Urinary bladder (tissue), 3 donors: ENCODE measurements at regions not wholly inside any gene's neighbourhood (a gene's known extent, or its start where the extent isn't known, plus 50 kb on each side); places are given as distances from the start of the nearest gene placed in this dataset.

Experiments used
- DNase-seq: peaks from one replicate; pipeline ENCODE4 v3.0.0-alpha.2; 2015; ENCODE audit errors: extremely low spot score
- H3K27ac ChIP-seq: one replicate; pipeline ENCODE4 v1.5.1; 2013; ENCODE audit warnings: low read depth, mild to moderate bottlenecking, moderate library complexity
- H3K36me3 ChIP-seq: one replicate; pipeline ENCODE4 v1.6.1; 2013; ENCODE audit warnings: mild to moderate bottlenecking, moderate library complexity; ENCODE audit not compliant: insufficient read depth
- H3K4me1 ChIP-seq: one replicate; pipeline ENCODE4 v1.6.1; 2013; ENCODE audit warnings: mild to moderate bottlenecking, moderate library complexity; ENCODE audit not compliant: insufficient read depth
- H3K4me3 ChIP-seq: one replicate; pipeline ENCODE4 v1.5.1; 2013; ENCODE audit warnings: low read depth, low read length
- WGBS: extraction: QIAGEN DNeasy Blood & Tissue Kit; methylation state at CpG from one replicate; pipeline ENCODE4 v1.1.7; 2013; 5-methylcytosine and 5-hydroxymethylcytosine counted together
- donor health status: healthy with polysubstance abuse.
- donor health status: healthy.

DNA sequence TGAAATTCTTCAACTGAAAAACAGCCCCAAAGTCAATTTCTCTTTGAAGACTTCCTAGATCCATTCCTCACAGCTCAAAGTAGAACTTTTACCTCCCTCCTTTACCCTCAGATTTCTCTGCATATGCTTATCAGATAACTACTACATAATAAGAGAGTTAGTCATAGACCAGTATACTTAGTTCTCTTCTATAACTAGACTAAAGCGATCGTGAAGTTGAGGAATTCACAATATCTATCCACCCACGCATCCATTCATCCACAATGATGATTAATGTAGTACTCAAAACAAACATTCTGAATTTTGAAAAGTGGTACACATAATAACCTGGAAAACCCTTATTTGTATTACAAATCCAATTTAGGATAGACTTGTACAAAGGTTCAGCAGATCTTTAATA lies 800.9 kb upstream of the TENM4 start:
- Histone ChIP-seq H3K4me3 (no peak overlapping the region), H3K36me3 (no peaks in the 10 kb centered on the region), H3K27ac (no peak overlapping the region), H3K4me1 (no peaks in the 10 kb centered on the region)
- no peak for DNase-seq
- 79% methylated on average over 3 of the region's 3 CpGs for WGBS

DNA sequence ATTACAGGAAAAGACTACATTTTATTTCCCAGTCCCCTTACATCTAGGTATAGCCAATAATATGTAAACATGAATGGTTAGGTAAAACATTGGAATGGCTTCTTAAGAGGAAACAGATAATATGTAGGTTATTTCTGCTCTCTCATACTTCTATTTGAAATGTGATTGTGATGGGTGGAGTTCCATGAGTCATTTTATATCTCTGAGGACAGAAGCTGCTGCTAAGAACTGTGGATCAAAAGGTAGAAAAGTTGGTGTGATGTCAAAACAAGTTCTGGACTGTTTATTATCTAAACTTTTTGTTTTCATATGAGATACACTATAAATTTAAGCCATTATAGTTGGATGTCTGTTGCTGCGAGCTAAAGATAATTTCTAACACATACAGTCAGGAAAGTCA lies 799.4 kb upstream of the TENM4 start:
- Histone ChIP-seq H3K36me3 (no peaks in the 10 kb centered on the region), H3K4me1 (no peaks in the 10 kb centered on the region), H3K27ac (no peak overlapping the region), H3K4me3 (no peak overlapping the region)
- no peak for DNase-seq
- 30% methylated on average over 1 of the region's 1 CpG for WGBS

DNA sequence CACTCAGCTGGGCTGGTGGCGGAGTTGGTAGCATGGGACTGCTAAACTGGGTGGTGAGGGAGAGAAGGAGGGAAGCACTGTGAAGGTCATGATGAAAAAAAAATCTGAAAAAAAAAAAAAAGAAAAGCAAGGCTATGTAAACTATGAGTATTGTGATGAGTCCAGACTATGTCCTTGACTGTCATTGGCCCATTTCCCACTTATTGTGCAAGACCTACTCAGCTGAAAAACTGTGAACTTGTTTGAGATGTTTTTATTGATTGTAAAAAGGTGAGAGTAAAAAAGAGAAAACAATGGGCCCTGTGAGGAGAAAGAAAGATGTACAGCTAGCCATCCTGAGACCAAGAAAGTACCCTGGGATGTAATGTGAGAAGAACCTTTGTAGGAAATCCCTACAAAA lies 798.4 kb upstream of the TENM4 start:
- Histone ChIP-seq H3K36me3 (no peaks in the 10 kb centered on the region), H3K4me1 (no peaks in the 10 kb centered on the region), H3K4me3 (no peak overlapping the region), H3K27ac (no peak overlapping the region)
- no peak for DNase-seq
- 87% methylated on average over 1 of the region's 1 CpG for WGBS

- Histone ChIP-seq H3K4me3 (no peak overlapping the region), H3K27ac (no peak overlapping the region), H3K4me1 (no peaks in the 10 kb centered on the region), H3K36me3 (no peaks in the 10 kb centered on the region)
- DNase-seq, result no peak
Measured at GRCh38 chr11:80227915-80228314, 787.1 kb upstream of the TENM4 start.

DNA sequence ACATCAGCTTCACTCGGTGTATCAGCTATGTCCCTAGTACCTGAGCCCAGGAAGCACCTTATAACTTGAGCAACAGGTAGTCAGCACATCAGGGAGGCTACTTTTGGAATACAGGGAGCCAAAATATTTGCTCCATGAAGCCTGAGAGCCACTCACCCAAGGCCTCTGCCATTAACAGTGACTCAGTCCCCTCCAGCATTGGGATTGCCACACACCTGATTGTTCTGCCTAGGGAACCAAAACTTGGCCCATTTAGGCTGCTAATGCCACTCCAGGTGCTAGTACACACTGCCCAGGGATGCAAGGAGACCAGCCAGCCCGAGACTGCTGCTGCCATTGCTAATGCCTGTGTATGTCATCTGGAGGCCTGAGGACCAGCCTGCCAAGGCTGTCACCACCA lies 773.6 kb upstream of the TENM4 start:
- H3K27ac ChIP-seq, result no peak overlapping the region
- DNase-seq, result no peak
- H3K36me3 ChIP-seq, result no peaks in the 10 kb centered on the region
- H3K4me1 ChIP-seq, result no peaks in the 10 kb centered on the region
- WGBS, result 84% methylated on average over 2 of the region's 2 CpGs
- no peak overlapping the region for H3K4me3 ChIP-seq

GRCh38 chr11:80211673-80212072 lies 770.8 kb upstream of the TENM4 start:
- Histone ChIP-seq H3K4me1 (no peaks in the 10 kb centered on the region), H3K27ac (no peak overlapping the region), H3K36me3 (no peaks in the 10 kb centered on the region), H3K4me3 (no peak overlapping the region)
- no peak for DNase-seq
- WGBS, result 63% methylated on average over 3 of the region's 3 CpGs

DNA sequence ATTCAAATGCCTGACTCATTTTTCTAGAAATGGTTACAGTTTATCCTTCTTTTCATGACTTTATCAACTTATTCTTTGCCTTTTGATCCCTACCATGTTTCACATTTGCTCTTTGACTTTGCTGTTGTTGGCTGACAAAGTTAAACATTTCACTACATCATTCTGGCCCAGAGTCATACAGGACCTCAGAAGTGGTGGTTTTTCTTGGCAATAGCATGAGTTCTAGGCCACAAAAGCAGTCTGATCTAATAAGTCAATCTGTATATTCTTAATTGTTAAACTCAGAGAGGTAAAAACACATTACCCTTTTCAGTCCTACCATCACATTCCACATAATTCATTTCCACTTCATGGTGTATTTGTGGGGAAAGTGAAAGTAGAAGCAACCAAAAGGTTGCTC lies 763.2 kb upstream of the TENM4 start:
- no peak for DNase-seq
- no peaks in the 10 kb centered on the region for H3K36me3 ChIP-seq
- H3K27ac ChIP-seq, result no peak overlapping the region
- H3K4me3 ChIP-seq, result no peak overlapping the region
- H3K4me1 ChIP-seq, result no peaks in the 10 kb centered on the region

- H3K4me3 ChIP-seq, result no peak overlapping the region
- no peaks in the 10 kb centered on the region for H3K36me3 ChIP-seq
- 80% methylated on average over 4 of the region's 4 CpGs for WGBS
- no peaks in the 10 kb centered on the region for H3K4me1 ChIP-seq
- DNase-seq, result no peak
- no peak overlapping the region for H3K27ac ChIP-seq
Measured at GRCh38 chr11:80196932-80197554, 756.2 kb upstream of the TENM4 start.

DNA sequence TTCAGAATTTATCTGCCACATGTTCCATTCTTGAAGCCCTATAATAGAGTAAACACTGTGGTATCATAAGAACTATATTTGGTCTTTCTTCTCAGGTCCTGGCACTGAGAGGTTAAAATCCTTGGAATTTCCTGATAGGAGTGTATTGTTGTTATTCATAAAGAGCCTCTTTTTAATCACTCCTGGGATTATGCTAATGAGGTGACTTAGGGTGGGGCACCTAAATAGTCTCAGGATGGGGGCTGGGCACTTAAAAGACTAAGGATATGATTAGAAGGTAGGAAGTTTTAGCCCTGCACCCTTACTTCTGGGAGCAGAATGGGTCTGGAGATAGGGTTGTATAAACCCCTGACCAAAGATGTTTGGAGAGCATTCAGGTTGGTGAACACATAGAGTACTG lies 755.2 kb upstream of the TENM4 start:
- no peaks in the 10 kb centered on the region for H3K36me3 ChIP-seq
- no peak for DNase-seq
- H3K27ac ChIP-seq, result no peak overlapping the region
- H3K4me3 ChIP-seq, result no peak overlapping the region
- H3K4me1 ChIP-seq, result no peaks in the 10 kb centered on the region

DNA sequence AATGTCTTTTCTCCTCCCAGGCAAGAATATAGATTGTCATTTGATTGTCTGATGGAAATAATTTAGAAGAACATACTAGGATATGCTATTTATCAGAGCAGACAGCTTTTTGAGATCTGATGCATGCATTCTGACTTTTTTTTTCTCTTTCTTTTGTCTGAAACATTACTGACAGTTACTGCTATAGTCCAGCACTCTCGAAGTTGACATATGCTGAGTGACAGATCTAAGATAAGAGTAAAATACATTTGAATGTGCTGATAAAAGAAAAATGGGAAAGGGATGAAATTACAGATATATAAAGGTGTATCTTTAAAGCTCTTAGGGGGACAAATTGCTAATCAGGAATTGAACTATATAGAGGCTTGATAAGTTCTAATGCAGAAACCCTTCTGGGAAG lies 753.8 kb upstream of the TENM4 start:
- WGBS, result 30% methylated on average over 1 of the region's 1 CpG
- no peak overlapping the region for H3K27ac ChIP-seq

DNA sequence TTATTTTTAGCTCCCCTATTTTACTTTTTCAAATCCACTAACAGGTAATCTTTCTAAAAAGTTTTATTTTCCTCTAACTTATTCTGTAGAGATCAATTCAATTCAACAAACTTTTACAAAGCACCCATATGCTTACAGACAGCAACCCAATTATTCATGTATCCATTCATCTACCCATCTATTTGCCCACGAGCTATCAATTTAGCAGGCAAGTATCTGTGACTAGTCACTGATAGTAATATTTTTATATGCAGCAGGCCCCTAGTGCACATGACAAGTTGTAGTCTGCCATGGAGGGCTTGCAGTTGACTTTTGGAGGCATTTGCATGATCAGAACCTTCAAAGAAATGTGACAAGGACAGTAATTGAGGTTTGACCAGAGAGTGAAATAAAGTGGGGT lies 753.2 kb upstream of the TENM4 start:
- H3K27ac ChIP-seq, result no peak overlapping the region
- no peaks in the 10 kb centered on the region for H3K36me3 ChIP-seq
- no peak for DNase-seq
- 59% methylated on average over 1 of the region's 1 CpG for WGBS
- H3K4me3 ChIP-seq, result no peak overlapping the region
- H3K4me1 ChIP-seq, result no peaks in the 10 kb centered on the region

More for the DNA sequence above, 753.8 kb upstream of the TENM4 start:
- no peaks in the 10 kb centered on the region for H3K36me3 ChIP-seq
- no peak for DNase-seq
- H3K4me3 ChIP-seq, result no peak overlapping the region
- no peaks in the 10 kb centered on the region for H3K4me1 ChIP-seq

GRCh38 chr11:80188076-80188627 lies 747.3 kb upstream of the TENM4 start:
- WGBS, result 67% methylated on average over 2 of the region's 2 CpGs
- DNase-seq, result no peak
- no peaks in the 10 kb centered on the region for H3K4me1 ChIP-seq

DNA sequence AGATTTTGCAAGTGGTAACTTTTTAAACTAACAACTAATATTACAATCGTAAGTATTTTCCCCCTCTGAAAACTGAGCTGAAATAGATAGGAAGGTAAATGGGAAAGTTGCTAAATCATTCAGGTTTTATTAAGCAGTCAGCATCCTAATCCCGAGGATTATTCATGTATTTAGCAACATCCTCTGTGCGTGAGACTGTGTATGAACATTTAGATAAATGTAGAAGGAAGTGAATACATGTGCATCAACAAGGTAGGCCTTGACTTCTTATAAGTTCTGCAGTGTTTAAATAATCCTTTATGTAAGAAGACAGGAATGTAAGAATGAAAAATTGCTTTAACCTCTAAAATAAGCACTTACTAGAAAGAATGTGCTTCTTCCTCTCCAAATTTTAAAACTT lies 745.9 kb upstream of the TENM4 start:
- no peak for DNase-seq
- no peak overlapping the region for H3K27ac ChIP-seq
- H3K4me1 ChIP-seq, result no peaks in the 10 kb centered on the region
- WGBS, result 62% methylated on average over 3 of the region's 3 CpGs
- H3K36me3 ChIP-seq, result no peaks in the 10 kb centered on the region
- no peak overlapping the region for H3K4me3 ChIP-seq

More at GRCh38 chr11:80188076-80188627, 747.3 kb upstream of the TENM4 start:
- no peak overlapping the region for H3K4me3 ChIP-seq
- H3K36me3 ChIP-seq, result no peaks in the 10 kb centered on the region
- H3K27ac ChIP-seq, result no peak overlapping the region

DNA sequence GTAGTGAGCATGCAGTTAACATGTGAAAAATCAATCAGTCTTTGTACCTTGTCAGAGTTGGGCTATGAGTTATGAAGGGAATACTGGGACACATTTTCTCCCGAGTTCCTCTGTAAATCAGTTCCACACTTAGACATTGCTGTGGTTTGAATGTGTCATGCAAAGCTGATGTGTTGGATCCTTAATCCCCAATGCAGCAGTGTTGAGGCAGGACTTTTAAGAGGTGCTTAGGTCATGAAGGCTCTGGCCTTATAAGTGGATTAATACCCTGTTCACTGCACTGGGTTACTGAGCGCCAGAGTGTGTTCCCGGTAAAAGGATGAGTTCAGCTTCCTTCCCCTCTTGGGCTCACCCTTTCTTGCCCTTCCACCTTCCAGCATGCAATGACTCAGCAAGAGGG lies 742.1 kb upstream of the TENM4 start:
- Histone ChIP-seq H3K4me3 (no peak overlapping the region), H3K27ac (no peak overlapping the region), H3K36me3 (no peaks in the 10 kb centered on the region), H3K4me1 (no peaks in the 10 kb centered on the region)
- 66% methylated on average over 3 of the region's 3 CpGs for WGBS
- no peak for DNase-seq
